ENCODE measurements at regions not wholly inside any gene's neighbourhood (a gene's known extent, or its start where the extent isn't known, plus 50 kb on each side); places are given as distances from the start of the nearest gene placed in this dataset.

GRCh38 chr17:71158437-71158836, 962.4 kb upstream of the SOX9 start:
- Histone ChIP-seq H2BK5ac (ENCODE audit: low read depth, low read length, poor library complexity) (no peak overlapping the region), H3K23ac (ENCODE audit: low read length) (no peak overlapping the region), H4K12ac (ENCODE audit: low read depth, low read length) (no peak overlapping the region), H3K4me3 (ENCODE audit: low read depth, low read length) (no peak overlapping the region), H4K8ac (ENCODE audit: low read depth, low read length) (no peak overlapping the region), H3K79me2 (ENCODE audit: control insufficient read depth, insufficient read depth, low read length, poor library complexity) (no peaks in the 10 kb centered on the region), H3K36me3 (ENCODE audit: control insufficient read depth in 1 of 2, insufficient read depth in 2 of 2, low read length in 2 of 2) (no peaks in the 10 kb centered on the region), H2BK12ac (ENCODE audit: low read length) (no peak overlapping the region), H3K9ac (ENCODE audit: low read length) (no peak overlapping the region), H3K4ac (ENCODE audit: low read depth, low read length) (no peak overlapping the region), H3K4me1 (ENCODE audit: control insufficient read depth in 1 of 2, insufficient read depth in 2 of 2, low read length in 2 of 2) (no peaks in the 10 kb centered on the region), H2AFZ (ENCODE audit: insufficient read depth, low read length, poor library complexity) (no peak overlapping the region), H3K27ac (ENCODE audit: low read depth, low read length) (no peak overlapping the region), H4K91ac (ENCODE audit: low read depth, low read length) (no peak overlapping the region), H3K4me2 (ENCODE audit: low read length) (no peak overlapping the region), H3K27me3 (ENCODE audit: insufficient read depth, low read length) (no peaks in the 10 kb centered on the region), H2AK5ac (ENCODE audit: low read length) (no peak overlapping the region), H3K9me3 (ENCODE audit: insufficient read depth, low read depth, low read length) (no peaks in the 10 kb centered on the region), H3K14ac (ENCODE audit: low read length) (no peak overlapping the region), H2BK120ac (ENCODE audit: insufficient read depth, low read length, poor library complexity) (no peak overlapping the region), H3K18ac (ENCODE audit: low read length) (no peak overlapping the region), H3K79me1 (ENCODE audit: low read length) (no peaks in the 10 kb centered on the region)
- WGBS (ENCODE audit: extremely low coverage, insufficient coverage, insufficient read length): no CpG with 5 or more reads among the region's 4 CpGs
- no peak for DNase-seq

GRCh38 chr17:71163121-71163812, 957.6 kb upstream of the SOX9 start:
- Histone ChIP-seq H4K8ac (ENCODE audit: low read depth, low read length) (no peak overlapping the region), H2BK5ac (ENCODE audit: low read depth, low read length, poor library complexity) (no peak overlapping the region), H3K4ac (ENCODE audit: low read depth, low read length) (no peak overlapping the region), H3K27me3 (ENCODE audit: insufficient read depth, low read length) (no peaks in the 10 kb centered on the region), H3K18ac (ENCODE audit: low read length) (no peak overlapping the region), H3K14ac (ENCODE audit: low read length) (no peak overlapping the region), H3K36me3 (ENCODE audit: control insufficient read depth in 1 of 2, insufficient read depth in 2 of 2, low read length in 2 of 2) (no peaks in the 10 kb centered on the region), H3K4me2 (ENCODE audit: low read length) (no peak overlapping the region), H3K23ac (ENCODE audit: low read length) (no peak overlapping the region), H3K4me3 (ENCODE audit: low read depth, low read length) (no peak overlapping the region), H3K27ac (ENCODE audit: low read depth, low read length) (no peak overlapping the region), H3K9me3 (ENCODE audit: insufficient read depth, low read depth, low read length) (no peaks in the 10 kb centered on the region), H2AFZ (ENCODE audit: insufficient read depth, low read length, poor library complexity) (no peak overlapping the region), H4K91ac (ENCODE audit: low read depth, low read length) (no peak overlapping the region), H2BK120ac (ENCODE audit: insufficient read depth, low read length, poor library complexity) (no peak overlapping the region), H2AK5ac (ENCODE audit: low read length) (no peak overlapping the region), H3K79me2 (ENCODE audit: control insufficient read depth, insufficient read depth, low read length, poor library complexity) (no peaks in the 10 kb centered on the region), H3K9ac (ENCODE audit: low read length) (no peak overlapping the region), H2BK12ac (ENCODE audit: low read length) (no peak overlapping the region), H4K12ac (ENCODE audit: low read depth, low read length) (no peak overlapping the region), H3K4me1 (ENCODE audit: control insufficient read depth in 1 of 2, insufficient read depth in 2 of 2, low read length in 2 of 2) (no peaks in the 10 kb centered on the region), H3K79me1 (ENCODE audit: low read length) (no peaks in the 10 kb centered on the region)
- WGBS (ENCODE audit: extremely low coverage, insufficient coverage, insufficient read length): no CpG with 5 or more reads among the region's 6 CpGs
- DNase-seq: no peak

- Histone ChIP-seq H2BK12ac (ENCODE audit: low read length) (no peak overlapping the region), H2AFZ (ENCODE audit: insufficient read depth, low read length, poor library complexity) (no peak overlapping the region), H3K79me1 (ENCODE audit: low read length) (no peaks in the 10 kb centered on the region), H2BK5ac (ENCODE audit: low read depth, low read length, poor library complexity) (no peak overlapping the region), H4K12ac (ENCODE audit: low read depth, low read length) (no peak overlapping the region), H3K79me2 (ENCODE audit: control insufficient read depth, insufficient read depth, low read length, poor library complexity) (no peaks in the 10 kb centered on the region), H3K36me3 (ENCODE audit: control insufficient read depth in 1 of 2, insufficient read depth in 2 of 2, low read length in 2 of 2) (no peaks in the 10 kb centered on the region), H3K4me2 (ENCODE audit: low read length) (no peak overlapping the region), H3K9me3 (ENCODE audit: insufficient read depth, low read depth, low read length) (no peaks in the 10 kb centered on the region), H4K8ac (ENCODE audit: low read depth, low read length) (no peak overlapping the region), H3K27me3 (ENCODE audit: insufficient read depth, low read length) (no peaks in the 10 kb centered on the region), H4K91ac (ENCODE audit: low read depth, low read length) (no peak overlapping the region), H3K4me3 (ENCODE audit: low read depth, low read length) (no peak overlapping the region), H3K4me1 (ENCODE audit: control insufficient read depth in 1 of 2, insufficient read depth in 2 of 2, low read length in 2 of 2) (no peaks in the 10 kb centered on the region), H2AK5ac (ENCODE audit: low read length) (no peak overlapping the region), H3K4ac (ENCODE audit: low read depth, low read length) (no peak overlapping the region), H3K18ac (ENCODE audit: low read length) (no peak overlapping the region), H3K14ac (ENCODE audit: low read length) (no peak overlapping the region), H3K23ac (ENCODE audit: low read length) (no peak overlapping the region), H3K27ac (ENCODE audit: low read depth, low read length) (no peak overlapping the region), H3K9ac (ENCODE audit: low read length) (no peak overlapping the region), H2BK120ac (ENCODE audit: insufficient read depth, low read length, poor library complexity) (no peak overlapping the region)
- no CpG with 5 or more reads among the region's 8 CpGs for WGBS (ENCODE audit: extremely low coverage, insufficient coverage, insufficient read length)
- DNase-seq: no peak
Observed at GRCh38 chr17:71163813-71164122, 957.1 kb upstream of the SOX9 start.

GRCh38 chr17:71164561-71164960, 956.3 kb upstream of the SOX9 start:
- no peak overlapping the region for H2AFZ ChIP-seq (ENCODE audit: insufficient read depth, low read length, poor library complexity)
- no peak for DNase-seq
- H3K4ac ChIP-seq (ENCODE audit: low read depth, low read length): no peak overlapping the region
- H3K36me3 ChIP-seq (ENCODE audit: control insufficient read depth in 1 of 2, insufficient read depth in 2 of 2, low read length in 2 of 2): no peaks in the 10 kb centered on the region
- no peak overlapping the region for H2BK5ac ChIP-seq (ENCODE audit: low read depth, low read length, poor library complexity)
- H3K4me2 ChIP-seq (ENCODE audit: low read length): no peak overlapping the region
- WGBS (ENCODE audit: extremely low coverage, insufficient coverage, insufficient read length): no CpG with 5 or more reads among the region's 3 CpGs
- H3K23ac ChIP-seq (ENCODE audit: low read length): no peak overlapping the region
- H2AK5ac ChIP-seq (ENCODE audit: low read length): no peak overlapping the region
- no peak overlapping the region for H2BK120ac ChIP-seq (ENCODE audit: insufficient read depth, low read length, poor library complexity)
- H3K18ac ChIP-seq (ENCODE audit: low read length): no peak overlapping the region
- no peaks in the 10 kb centered on the region for H3K79me1 ChIP-seq (ENCODE audit: low read length)
- no peak overlapping the region for H4K91ac ChIP-seq (ENCODE audit: low read depth, low read length)
- H3K4me1 ChIP-seq (ENCODE audit: control insufficient read depth in 1 of 2, insufficient read depth in 2 of 2, low read length in 2 of 2): no peaks in the 10 kb centered on the region
- H3K14ac ChIP-seq (ENCODE audit: low read length): no peak overlapping the region
- no peaks in the 10 kb centered on the region for H3K27me3 ChIP-seq (ENCODE audit: insufficient read depth, low read length)
- no peak overlapping the region for H3K27ac ChIP-seq (ENCODE audit: low read depth, low read length)
- H3K9ac ChIP-seq (ENCODE audit: low read length): no peak overlapping the region
- H2BK12ac ChIP-seq (ENCODE audit: low read length): no peak overlapping the region
- H4K8ac ChIP-seq (ENCODE audit: low read depth, low read length): no peak overlapping the region
- no peaks in the 10 kb centered on the region for H3K9me3 ChIP-seq (ENCODE audit: insufficient read depth, low read depth, low read length)
- H3K79me2 ChIP-seq (ENCODE audit: control insufficient read depth, insufficient read depth, low read length, poor library complexity): no peaks in the 10 kb centered on the region
- H4K12ac ChIP-seq (ENCODE audit: low read depth, low read length): no peak overlapping the region
- no peak overlapping the region for H3K4me3 ChIP-seq (ENCODE audit: low read depth, low read length)
